ENCODE measurements at regions not wholly inside any gene's neighbourhood (a gene's known extent, or its start where the extent isn't known, plus 50 kb on each side); places are given as distances from the start of the nearest gene placed in this dataset.

DNA sequence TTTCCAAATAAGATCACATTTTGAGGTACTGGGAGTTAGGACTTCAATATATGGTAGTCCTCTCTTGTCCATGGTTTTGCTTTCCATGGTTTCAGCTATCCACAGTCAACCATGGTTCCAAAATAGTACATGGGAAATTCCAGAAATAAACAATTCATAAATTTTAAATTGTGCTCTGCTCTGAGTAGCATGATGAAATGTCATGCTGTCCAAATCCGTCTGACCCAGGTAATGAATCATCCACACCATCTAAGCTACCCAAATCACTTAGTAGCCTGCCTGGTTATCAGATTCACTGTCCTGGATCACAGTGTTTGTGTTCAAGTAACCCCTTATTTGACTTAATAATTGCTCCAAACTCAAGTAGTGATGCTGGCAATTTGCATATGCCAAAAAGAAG lies 197.9 kb downstream of the TMTC3 start:
- no peak for TF ChIP-seq EZH2 (IDR thresholded peaks at IDR 0.05; ENCODE audit: insufficient read depth, poor library complexity, severe bottlenecking)
- TF ChIP-seq EZH2phosphoT487 (IDR thresholded peaks at IDR 0.05; ENCODE audit: insufficient read depth, low read depth), result no peak

All from GM23248 (cell line).